H1 (cell line): ENCODE measurements at regions not wholly inside any gene's neighbourhood (a gene's known extent, or its start where the extent isn't known, plus 50 kb on each side); places are given as distances from the start of the nearest gene placed in this dataset.

Experiments
- CTCF ChIA-PET: fragments of 300-600 bp; sonication (Branson Sonifier 250); formaldehyde crosslinking; loops from one replicate; lab custom pipeline; 2021; ENCODE audit not compliant: partially characterized antibody; lab: Charles Lee
- POLR2A ChIA-PET: fragments of 300-600 bp; sonication (Branson Sonifier 250); formaldehyde crosslinking; loops from one replicate; lab custom pipeline; 2021; ENCODE audit warnings: inconsistent platforms; ENCODE audit not compliant: partially characterized antibody; lab: Charles Lee
- DNase-seq, 2 experiments: peaks; one replicate each; pipeline versions ENCODE4 v3.0.0 to v3.0.0-alpha.2; 2010 to 2022; ENCODE audit warnings: low spot score in 2 of 2, low read depth in 1 of 2, mixed read lengths in 1 of 2
- FAIRE-seq: peaks from 2 replicates; lab custom pipeline; 2011; peaks lifted over from hg19 to GRCh38; lab: Jason Lieb, UNC
- H2AFZ ChIP-seq: 2 replicates; pipeline ENCODE4 v1.8.1; 2012; ENCODE audit warnings: low read length, inconsistent platforms
- H2AK5ac ChIP-seq: 2 replicates; pipeline ENCODE4 v1.6.1; 2013; ENCODE audit warnings: low read depth, low read length
- H2BK120ac ChIP-seq: replicated peaks from 2 replicates; pipeline ENCODE3; 2013; ENCODE audit warnings: low read depth, low read length, inconsistent platforms
- H2BK12ac ChIP-seq: 2 replicates; pipeline ENCODE4 v1.6.1; 2013; ENCODE audit warnings: low read depth, low read length
- H2BK15ac ChIP-seq: 2 replicates; pipeline ENCODE4 v1.6.1; 2013; ENCODE audit warnings: low read length
- H2BK20ac ChIP-seq: 2 replicates; pipeline ENCODE4 v1.6.1; 2013; ENCODE audit warnings: low read length
- H2BK5ac ChIP-seq: 2 replicates; pipeline ENCODE4 v1.6.1; 2013; ENCODE audit warnings: low read depth, low read length
- H3K14ac ChIP-seq: 2 replicates; pipeline ENCODE4 v1.6.1; 2013; ENCODE audit warnings: inconsistent platforms; ENCODE audit not compliant: insufficient read length
- H3K18ac ChIP-seq: 2 replicates; pipeline ENCODE4 v1.6.1; 2013; ENCODE audit warnings: low read length; ENCODE audit errors: extremely low read depth
- H3K23ac ChIP-seq: 2 replicates; pipeline ENCODE4 v1.6.1; 2013; ENCODE audit warnings: inconsistent platforms; ENCODE audit not compliant: insufficient read length
- H3K23me2 ChIP-seq: 2 replicates; pipeline ENCODE4 v1.6.1; 2013; ENCODE audit warnings: low read depth, low read length
- H3K27ac ChIP-seq: 2 replicates; pipeline ENCODE4 v1.6.1; 2011; ENCODE audit warnings: low read depth, low read length, inconsistent platforms
- H3K27me3 ChIP-seq, 4 experiments: replicated peaks in 1 of 4; 1 replicate in 1 of 4; 2 replicates in 3 of 4; pipeline versions ENCODE4 v1.6.1 to v1.8.1; 2011 to 2013; ENCODE audit warnings: low read length in 3 of 4, mild to moderate bottlenecking in 3 of 4, inconsistent platforms in 2 of 4, mixed read lengths in 2 of 4, moderate library complexity in 1 of 4; ENCODE audit not compliant: control insufficient read depth in 3 of 4, insufficient read depth in 3 of 4; ENCODE audit errors: extremely low read depth in 1 of 4
- H3K36me3 ChIP-seq, 4 experiments: 2 replicates each; pipeline versions ENCODE4 v1.6.1 to v1.8.1; 2011 to 2013; ENCODE audit warnings: mild to moderate bottlenecking in 4 of 4, low read length in 3 of 4, moderate library complexity in 2 of 4, control low read depth in 1 of 4, inconsistent platforms in 1 of 4; ENCODE audit not compliant: insufficient read depth in 4 of 4, control insufficient read depth in 2 of 4
- H3K4ac ChIP-seq: replicated peaks from 2 replicates; pipeline ENCODE3; 2013; ENCODE audit warnings: low read length, low read depth, mixed read lengths, inconsistent platforms; ENCODE audit not compliant: insufficient read length
- H3K4me1 ChIP-seq, 4 experiments: replicated peaks in 1 of 4; 1 replicate in 1 of 4; 2 replicates in 3 of 4; pipeline versions ENCODE4 v1.6.1 to v1.8.1; 2011 to 2013; ENCODE audit warnings: low read length in 3 of 4, inconsistent platforms in 2 of 4, mixed read lengths in 1 of 4; ENCODE audit not compliant: insufficient read depth in 4 of 4, control insufficient read depth in 3 of 4
- H3K4me2 ChIP-seq, 2 experiments: 2 replicates each; pipeline versions ENCODE4 v1.6.1 to v1.8.1; 2011 to 2013; ENCODE audit warnings: low read depth in 2 of 2, low read length in 2 of 2, control low read depth in 1 of 2, inconsistent platforms in 1 of 2, mild to moderate bottlenecking in 1 of 2; ENCODE audit not compliant: insufficient read depth in 1 of 2
- H3K4me3 ChIP-seq, 4 experiments: fragments of 200-600, 300-600 bp in 1 of 4; sonication (generic), shearing (Covaris generic), sonication (Bioruptor Twin) in 1 of 4; 2 replicates each; pipeline versions ENCODE4 v1.5.1 to v1.8.1; 2011 to 2016; ENCODE audit warnings: low read length in 4 of 4, low read depth in 3 of 4, control low read depth in 2 of 4, inconsistent platforms in 2 of 4, mild to moderate bottlenecking in 2 of 4, mixed read lengths in 1 of 4, moderate library complexity in 1 of 4; ENCODE audit not compliant: insufficient read depth in 2 of 4; ENCODE audit errors: extremely low read depth in 1 of 4
- H3K56ac ChIP-seq: replicated peaks from 2 replicates; pipeline ENCODE3; 2013; ENCODE audit warnings: low read depth, mild to moderate bottlenecking, mixed read lengths, low read length, inconsistent platforms; ENCODE audit not compliant: insufficient read length
- H3K79me1 ChIP-seq: 2 replicates; pipeline ENCODE4 v1.6.1; 2013; ENCODE audit warnings: low read depth, low read length, control low read depth
- H3K79me2 ChIP-seq, 2 experiments: 2 replicates each; pipeline versions ENCODE4 v1.6.1 to v1.8.1; 2012 to 2013; ENCODE audit warnings: low read length in 2 of 2, mild to moderate bottlenecking in 2 of 2, inconsistent platforms in 1 of 2; ENCODE audit not compliant: insufficient read depth in 2 of 2, control insufficient read depth in 1 of 2
- H3K9ac ChIP-seq, 4 experiments: replicated peaks in 1 of 4; 1 replicate in 1 of 4; 2 replicates in 3 of 4; pipeline versions ENCODE4 v1.6.1 to v1.8.1; 2011 to 2013; ENCODE audit warnings: low read depth in 3 of 4, low read length in 3 of 4, control low read depth in 2 of 4, mild to moderate bottlenecking in 2 of 4, moderate library complexity in 2 of 4, inconsistent platforms in 1 of 4; ENCODE audit errors: extremely low read depth in 1 of 4
- H3K9me3 ChIP-seq, 2 experiments: 2 replicates each; pipeline versions ENCODE4 v1.6.1 to v1.8.1; 2012 to 2013; ENCODE audit warnings: mild to moderate bottlenecking in 2 of 2, moderate library complexity in 2 of 2, control low read depth in 1 of 2, inconsistent platforms in 1 of 2, low read depth in 1 of 2, low read length in 1 of 2, mixed read lengths in 1 of 2; ENCODE audit not compliant: insufficient read depth in 2 of 2
- H4K20me1 ChIP-seq, 2 experiments: replicated peaks in 1 of 2; 2 replicates each; pipeline versions ENCODE3 to v1.8.1; 2011 to 2013; ENCODE audit warnings: inconsistent platforms in 2 of 2, low read length in 2 of 2, mild to moderate bottlenecking in 1 of 2; ENCODE audit not compliant: insufficient read depth in 2 of 2, control insufficient read depth in 1 of 2
- H4K5ac ChIP-seq: 2 replicates; pipeline ENCODE4 v1.6.1; 2013; ENCODE audit warnings: low read length, low read depth, mixed read lengths, inconsistent platforms; ENCODE audit not compliant: insufficient read length
- H4K8ac ChIP-seq: 2 replicates; pipeline ENCODE4 v1.8.0; 2013; ENCODE audit warnings: mild to moderate bottlenecking, moderate library complexity, low read length, inconsistent platforms; ENCODE audit not compliant: insufficient read depth; ENCODE audit errors: extremely low read depth
- H4K91ac ChIP-seq: replicated peaks from 2 replicates; pipeline ENCODE3; 2013; ENCODE audit warnings: low read length, mixed read lengths, inconsistent platforms; ENCODE audit not compliant: insufficient read length
- FOSL1 ChIP-seq: IDR thresholded peaks from 2 replicates; pipeline ENCODE4 v1.6.1; 2011; ENCODE audit warnings: mild to moderate bottlenecking, low read depth, low read length, moderate library complexity; ENCODE audit not compliant: insufficient read depth
- KDM5A ChIP-seq: fragments of 200-600 bp; IDR thresholded peaks from 2 replicates; pipeline ENCODE4 v1.7.1; 2012; ENCODE audit warnings: mild to moderate bottlenecking, low read length, inconsistent platforms, mixed read lengths
- POLR2AphosphoS5 ChIP-seq: IDR thresholded peaks from 2 replicates; pipeline ENCODE4 v1.6.1; 2011; ENCODE audit warnings: low read depth, low read length
- SP2 ChIP-seq: IDR thresholded peaks from 2 replicates; pipeline ENCODE4 v1.6.1; 2012; ENCODE audit warnings: mild to moderate bottlenecking, low read length, inconsistent platforms
- WGBS, 2 experiments: shearing (Covaris generic) in 1 of 2; methylation state at CpG; one replicate each; pipeline versions ENCODE4 v1.1.6 to v1.1.7; 2013 to 2015; ENCODE audit warnings: low lambda C conversion rate in 2 of 2, mixed read lengths in 2 of 2, inconsistent platforms in 1 of 2, low coverage in 1 of 2, missing lambda C conversion rate in 1 of 2; ENCODE audit not compliant: insufficient replicate concordance in 2 of 2, insufficient coverage in 1 of 2, insufficient read length in 1 of 2; ENCODE audit errors: extremely low coverage in 1 of 2, missing lambda C conversion rate in 1 of 2; 5-methylcytosine and 5-hydroxymethylcytosine counted together
- TF ChIP-seq, protein P1 (sequence below), 3 experiments: IDR thresholded peaks; 1 replicate in 2 of 3; 2 replicates in 1 of 3; pipeline versions ENCODE4 v1.5.1 to v1.6.1; 2011; ENCODE audit warnings: low read length in 3 of 3, mild to moderate bottlenecking in 3 of 3, inconsistent platforms in 2 of 3, low read depth in 1 of 3, moderate library complexity in 1 of 3; ENCODE audit not compliant: insufficient read depth in 1 of 3; ENCODE audit errors: control extremely low read depth in 1 of 3

DNA sequence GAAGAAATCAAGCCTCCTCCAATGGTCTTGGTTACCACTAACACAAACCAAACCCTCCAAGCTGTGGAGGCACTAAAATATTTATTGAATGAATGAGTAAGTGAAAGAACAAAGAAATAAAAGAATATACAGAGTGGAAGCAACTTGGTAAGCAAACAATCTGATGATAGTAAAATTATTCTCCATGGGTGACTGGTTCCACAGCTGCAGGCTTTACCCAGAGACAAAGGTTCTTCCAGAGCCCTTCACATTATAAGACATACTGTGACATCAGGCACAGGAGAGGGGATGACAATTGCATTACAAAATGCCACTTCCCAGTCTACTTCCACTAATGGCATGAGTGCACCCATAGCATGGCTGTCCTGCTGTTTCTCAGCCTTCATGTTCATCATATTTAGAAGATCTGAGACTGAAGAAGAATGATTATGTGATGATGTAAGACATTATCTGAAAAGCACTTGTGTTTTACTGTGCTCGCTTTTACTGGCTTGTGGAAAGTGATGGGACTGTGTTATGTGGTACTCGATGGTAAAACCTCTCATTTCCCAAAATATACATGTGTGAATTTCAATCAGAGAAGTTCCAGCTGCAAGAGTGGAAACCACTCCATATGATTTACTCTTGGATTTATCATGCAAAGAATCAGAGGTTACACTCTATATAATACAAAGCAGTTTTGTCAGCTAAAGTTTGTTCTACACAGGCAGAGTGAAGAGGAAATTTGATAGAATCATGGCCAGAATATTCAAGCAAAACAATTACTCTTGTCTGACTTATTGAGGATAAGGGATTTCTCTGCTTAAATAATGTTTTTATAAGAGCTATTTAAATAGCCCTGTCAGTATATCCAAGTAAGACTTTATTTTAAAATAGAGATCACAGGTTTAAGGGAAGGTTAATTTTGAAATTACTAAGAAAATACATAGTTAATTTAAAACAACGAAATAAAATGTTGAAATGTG lies 220.2 kb upstream of the NBEA start:
- Histone ChIP-seq H3K4me1 (no peaks in the 10 kb centered on the region), H3K18ac (no peak overlapping the region), H3K9me3 (0 out of 4 replicates have a peak, but pooled peaks cover 0 to 7% of the 10 kb centered on the region in 2 experiments)
- WGBS, 2 experiments = 85% methylated on average over 3 of the region's 3 CpGs; no CpG with 5 or more reads in 1 of the 2 experiments
- TF ChIP-seq POLR2AphosphoS5 (no peak), SP2 (no peak), FOSL1 (no peak), KDM5A (no peak)
- TF ChIP-seq, protein P1, sequence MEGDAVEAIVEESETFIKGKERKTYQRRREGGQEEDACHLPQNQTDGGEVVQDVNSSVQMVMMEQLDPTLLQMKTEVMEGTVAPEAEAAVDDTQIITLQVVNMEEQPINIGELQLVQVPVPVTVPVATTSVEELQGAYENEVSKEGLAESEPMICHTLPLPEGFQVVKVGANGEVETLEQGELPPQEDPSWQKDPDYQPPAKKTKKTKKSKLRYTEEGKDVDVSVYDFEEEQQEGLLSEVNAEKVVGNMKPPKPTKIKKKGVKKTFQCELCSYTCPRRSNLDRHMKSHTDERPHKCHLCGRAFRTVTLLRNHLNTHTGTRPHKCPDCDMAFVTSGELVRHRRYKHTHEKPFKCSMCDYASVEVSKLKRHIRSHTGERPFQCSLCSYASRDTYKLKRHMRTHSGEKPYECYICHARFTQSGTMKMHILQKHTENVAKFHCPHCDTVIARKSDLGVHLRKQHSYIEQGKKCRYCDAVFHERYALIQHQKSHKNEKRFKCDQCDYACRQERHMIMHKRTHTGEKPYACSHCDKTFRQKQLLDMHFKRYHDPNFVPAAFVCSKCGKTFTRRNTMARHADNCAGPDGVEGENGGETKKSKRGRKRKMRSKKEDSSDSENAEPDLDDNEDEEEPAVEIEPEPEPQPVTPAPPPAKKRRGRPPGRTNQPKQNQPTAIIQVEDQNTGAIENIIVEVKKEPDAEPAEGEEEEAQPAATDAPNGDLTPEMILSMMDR (IDR thresholded peaks at IDR 0.05; ENCODE audit: control extremely low read depth in 1 of 3, insufficient read depth in 1 of 3, low read depth in 1 of 3, low read length in 3 of 3) = no peak
- TF ChIP-seq, all 59 proteins: peak for 0
- DNase-seq = no peak
- CTCF ChIA-PET = no interaction called here
- Histone ChIP-seq H4K5ac (no peak overlapping the region), H3K23ac (no peak overlapping the region), H4K8ac (no peak overlapping the region), H3K27me3 (no peaks in the 10 kb centered on the region), H4K20me1 (no peaks in the 10 kb centered on the region), H2BK120ac (no peak overlapping the region), H3K9ac (no peak overlapping the region), H3K79me1 (no peaks in the 10 kb centered on the region), H3K4me2 (no peak overlapping the region), H2BK12ac (no peak overlapping the region), H4K91ac (no peak overlapping the region), H3K23me2 (no peaks in the 10 kb centered on the region), H3K4me3 (no peak overlapping the region), H3K14ac (no peak overlapping the region), H2BK20ac (no peak overlapping the region), H3K36me3 (no peaks in the 10 kb centered on the region), H2BK15ac (no peak overlapping the region), H3K56ac (no peak overlapping the region), H3K27ac (no peak overlapping the region), H3K4ac (no peak overlapping the region), H2AFZ (no peak overlapping the region), H2BK5ac (no peak overlapping the region), H2AK5ac (no peak overlapping the region), H3K79me2 (no peaks in the 10 kb centered on the region)
- POLR2A ChIA-PET = no interaction called here
- FAIRE-seq = no peak
